Tibial nerve (tissue), 3 donors: ENCODE measurements at regions not wholly inside any gene's neighbourhood (a gene's known extent, or its start where the extent isn't known, plus 50 kb on each side); places are given as distances from the start of the nearest gene placed in this dataset.

ENCODE experiments used
- CTCF ChIP-seq, 5 experiments: fragments of 200-600 bp in 3 of 5; fragments of 450-650 bp in 2 of 5; sonication (generic) in 3 of 5; IDR thresholded peaks; one replicate each; pipeline ENCODE4 v1.5.1; 2016 to 2019; ENCODE audit warnings: antibody characterized with exemption in 5 of 5, mild to moderate bottlenecking in 3 of 5, moderate library complexity in 2 of 5
- POLR2A ChIP-seq, 2 donors: fragments of 450-650 bp; IDR thresholded peaks; one replicate each; pipeline ENCODE4 v1.6.1; 2017; ENCODE audit warnings: antibody characterized with exemption in 2 of 2, mild to moderate bottlenecking in 2 of 2, moderate library complexity in 2 of 2

GRCh38 chr5:103435136-103435889, 127.3 kb downstream of the NUDT12 start:
- no peak for TF ChIP-seq CTCF (IDR thresholded peaks at IDR 0.05)
- no peak for TF ChIP-seq POLR2A (IDR thresholded peaks at IDR 0.05)
